Midbrain (tissue), 1 donor: ENCODE measurements at regions not wholly inside any gene's neighbourhood (a gene's known extent, or its start where the extent isn't known, plus 50 kb on each side); places are given as distances from the start of the nearest gene placed in this dataset.

Experiments
- DNase-seq: peaks from one replicate; lab custom pipeline; 2025; lab: John Stamatoyannopoulos, UW

DNA sequence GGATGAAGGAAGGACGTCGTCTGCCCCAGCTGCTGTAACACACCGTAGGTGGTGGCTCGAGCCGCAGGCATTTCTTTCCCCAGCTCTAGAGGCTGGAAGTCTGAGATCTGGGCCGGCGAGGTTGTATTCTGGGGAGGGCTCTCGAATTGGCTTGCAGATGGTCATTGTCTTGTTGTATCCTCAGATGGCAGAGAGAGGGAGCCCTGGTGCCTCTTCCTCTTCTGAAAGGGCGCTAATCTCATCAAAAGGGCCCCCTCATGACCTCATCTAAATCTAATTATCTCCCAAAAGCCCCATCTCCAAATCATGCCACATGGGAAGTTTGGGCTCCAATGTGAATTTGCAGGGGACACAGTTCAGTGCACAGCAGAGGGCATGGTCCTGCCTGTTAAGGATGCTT lies 109.0 kb downstream of the SIK1 start:
- DNase-seq, result no peak

DNA sequence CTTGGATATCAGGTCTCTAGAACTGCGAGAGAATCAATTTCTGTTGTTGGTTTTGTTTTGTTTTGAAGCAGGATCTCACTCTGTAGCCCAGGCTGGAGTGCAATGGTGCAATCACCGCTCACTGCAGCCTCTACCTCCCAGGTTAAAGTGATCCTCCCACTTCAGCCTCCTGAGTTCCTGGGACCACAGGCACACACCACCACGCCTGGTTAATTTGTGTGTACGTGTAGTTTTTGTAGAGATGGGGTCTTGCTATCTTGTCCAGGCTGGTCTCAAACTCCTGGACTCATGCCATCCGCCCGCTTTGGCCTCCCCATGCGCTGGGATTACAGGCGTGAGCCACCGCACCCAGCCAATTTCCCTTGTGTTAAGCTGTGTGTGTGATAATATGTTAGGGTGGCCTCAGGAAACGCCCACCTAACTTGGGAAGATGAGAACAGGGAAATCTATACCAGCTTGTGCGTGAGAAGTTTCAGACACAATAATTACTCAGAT lies 109.6 kb downstream of the SIK1 start:
- DNase-seq, result no peak

DNA sequence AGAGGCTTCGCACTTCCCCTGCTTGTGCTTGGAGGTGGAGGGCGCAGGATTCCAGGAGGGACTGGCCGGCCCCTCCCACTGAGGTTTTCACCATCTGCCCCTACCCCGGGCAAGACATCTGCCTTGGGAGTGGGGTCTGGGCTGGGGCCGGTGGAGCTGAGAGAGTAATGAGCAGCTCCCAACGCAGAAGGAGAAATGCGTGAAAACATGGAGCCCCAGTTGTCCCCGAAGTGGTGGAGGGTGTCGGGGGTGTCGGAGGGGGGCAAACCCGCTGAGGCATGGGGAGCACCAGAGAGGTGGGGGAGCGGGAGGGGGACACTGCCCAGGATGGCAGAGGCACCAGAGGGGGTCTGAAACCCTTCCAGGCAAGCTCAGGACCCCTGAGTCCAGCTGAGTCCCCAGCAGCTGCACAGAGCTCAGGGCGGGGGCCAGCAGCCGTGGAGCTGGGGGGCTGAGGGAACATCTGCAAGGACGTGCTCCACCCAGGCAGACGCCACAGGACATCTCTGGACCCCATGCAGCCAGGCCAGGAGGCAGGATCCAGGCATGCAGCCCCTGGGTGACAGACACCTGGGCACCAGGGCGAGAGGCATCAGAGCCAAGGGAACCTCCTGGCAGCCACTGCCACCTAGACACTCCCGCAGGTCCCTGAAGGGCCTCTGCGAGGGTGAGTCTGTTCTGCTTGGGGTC lies 110.6 kb downstream of the SIK1 start:
- no peak for DNase-seq

DNA sequence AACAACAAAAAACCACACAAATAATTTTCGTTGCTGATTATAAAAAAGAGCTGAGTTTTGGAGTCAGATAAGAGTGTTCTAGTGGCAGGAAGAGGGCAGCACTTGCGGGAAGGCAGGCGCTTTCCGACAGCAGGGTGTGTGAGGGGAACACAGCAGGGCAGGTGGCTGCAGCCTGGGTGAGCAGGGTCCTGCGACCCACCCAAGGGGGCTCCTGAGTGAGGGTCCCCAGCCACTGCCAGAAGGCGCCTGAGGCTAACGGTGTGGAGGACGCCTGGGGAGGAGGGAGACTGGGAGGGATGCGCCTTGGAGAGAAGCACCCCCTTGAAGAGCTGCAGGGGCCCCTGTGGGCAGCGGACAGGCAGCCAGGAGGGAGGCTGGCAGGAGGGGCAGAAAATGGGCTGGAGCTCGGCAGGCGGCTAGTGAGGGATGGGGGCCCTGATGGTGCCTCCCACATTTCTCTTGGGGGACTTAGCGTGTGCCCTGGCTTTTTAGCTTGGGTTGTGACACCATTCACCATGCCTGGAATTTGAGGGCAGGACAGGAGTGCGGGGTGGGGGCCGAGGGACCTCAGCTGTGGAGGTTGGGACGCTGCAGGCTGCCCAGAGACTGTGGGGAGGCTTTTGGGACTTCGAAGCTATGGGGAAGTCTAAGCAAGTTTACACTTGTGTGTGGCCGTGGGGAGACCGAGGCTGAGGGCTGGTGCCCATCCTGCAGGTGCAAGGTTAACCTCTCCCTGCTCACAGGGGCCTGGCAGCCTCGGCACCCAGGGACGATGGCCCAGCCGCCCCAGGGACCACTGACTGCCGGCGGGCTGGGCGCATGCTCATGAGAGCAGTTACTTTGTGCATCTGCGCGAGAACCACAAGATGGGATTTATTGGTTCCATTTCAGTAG lies 111.4 kb downstream of the SIK1 start:
- DNase-seq, result no peak

DNA sequence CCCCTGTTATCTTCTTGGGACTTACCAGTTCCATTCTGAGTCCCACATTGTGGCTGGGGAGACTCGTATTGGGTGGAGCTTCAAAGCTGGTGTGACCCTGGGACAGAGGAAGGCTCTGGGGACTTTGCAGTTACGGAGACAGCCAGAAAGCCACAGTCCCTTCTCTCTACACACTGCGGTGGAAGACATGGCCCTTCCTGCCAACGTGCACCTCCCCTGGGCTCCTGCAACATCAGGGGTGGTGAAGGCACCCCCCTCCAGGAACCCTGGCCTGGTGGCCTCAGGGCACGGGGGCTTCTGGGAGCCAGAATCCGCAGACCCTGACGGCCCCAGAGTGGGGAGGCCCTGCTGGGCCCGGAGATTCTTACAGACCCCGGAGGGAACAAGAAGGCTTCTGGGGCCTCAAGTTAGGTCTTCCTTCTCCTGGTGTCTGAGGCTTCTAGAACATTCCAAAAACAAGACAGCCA lies 113.0 kb downstream of the SIK1 start:
- no peak for DNase-seq

DNA sequence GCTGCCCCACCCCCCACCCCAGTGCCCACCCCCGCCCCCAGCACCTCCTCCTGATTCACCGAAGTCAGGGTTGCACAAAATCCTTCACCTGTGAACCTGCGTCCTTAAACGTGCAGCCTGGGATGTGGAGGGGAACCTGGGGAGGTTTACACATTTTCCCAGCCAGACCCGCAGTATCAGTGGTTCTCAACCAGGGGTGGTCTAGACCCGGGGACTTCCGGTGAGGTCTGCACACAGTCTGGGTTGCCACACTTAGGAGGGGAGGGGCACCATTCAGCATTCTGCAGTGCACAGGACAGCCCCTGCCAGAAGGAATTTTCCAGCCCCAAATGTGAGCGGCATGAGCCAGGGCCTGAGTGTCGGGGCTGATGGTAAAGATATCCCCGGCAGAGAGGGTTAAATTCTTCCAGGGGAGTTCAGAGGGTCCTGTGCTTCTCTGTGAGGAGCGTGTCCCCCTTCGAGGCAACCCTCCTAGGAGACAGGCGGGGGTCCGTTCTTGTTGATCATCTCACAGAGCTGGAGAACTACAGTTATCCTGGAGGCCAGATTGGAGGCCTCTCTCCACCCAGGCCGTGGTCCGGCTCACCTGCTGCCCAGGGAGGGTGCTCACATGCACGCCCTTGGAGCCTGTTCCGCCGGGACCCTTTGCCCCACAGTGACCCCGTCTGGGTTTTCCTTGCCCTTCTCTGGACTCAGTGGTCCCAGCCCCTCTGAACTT lies 113.6 kb downstream of the SIK1 start:
- no peak for DNase-seq

DNA sequence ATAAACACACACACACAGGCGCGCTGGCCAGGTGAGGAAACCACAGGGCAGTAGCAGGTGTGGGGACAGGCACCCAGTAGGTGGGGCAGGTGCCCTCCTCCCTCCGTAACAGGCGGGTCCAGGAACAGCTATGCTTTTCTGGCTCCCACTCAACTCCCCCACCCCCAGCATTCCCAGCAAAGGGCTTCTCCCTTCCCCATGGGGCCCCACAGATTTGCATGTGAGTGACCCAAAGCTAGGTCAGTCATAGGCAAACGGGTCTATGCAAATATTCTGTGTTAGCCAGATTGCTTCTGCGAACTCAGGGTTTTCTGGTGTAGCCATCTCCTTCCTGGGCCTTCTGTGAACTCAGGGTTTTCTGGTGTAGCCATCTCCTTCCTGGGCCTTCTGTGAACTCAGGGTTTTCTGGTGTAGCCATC lies 114.2 kb downstream of the SIK1 start:
- no peak for DNase-seq

DNA sequence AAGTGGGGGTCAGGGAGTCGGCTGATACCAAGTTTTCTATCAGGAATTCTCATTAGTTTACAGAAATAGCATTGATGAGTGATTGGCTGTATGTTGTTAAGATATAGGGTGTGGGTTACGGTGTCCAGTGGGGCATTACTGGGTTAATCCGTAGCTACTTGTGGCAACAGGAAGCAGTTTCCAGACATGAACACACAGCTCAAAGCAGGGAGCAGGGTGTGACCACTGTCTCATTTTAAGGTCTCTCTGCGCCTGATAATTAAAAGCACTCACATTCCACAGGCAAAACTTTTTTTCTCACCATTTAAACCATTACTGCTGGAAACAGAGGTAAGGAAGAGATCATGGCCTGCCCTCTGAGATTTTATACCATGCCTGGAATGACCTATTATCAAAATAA lies 114.9 kb downstream of the SIK1 start:
- no peak for DNase-seq

DNA sequence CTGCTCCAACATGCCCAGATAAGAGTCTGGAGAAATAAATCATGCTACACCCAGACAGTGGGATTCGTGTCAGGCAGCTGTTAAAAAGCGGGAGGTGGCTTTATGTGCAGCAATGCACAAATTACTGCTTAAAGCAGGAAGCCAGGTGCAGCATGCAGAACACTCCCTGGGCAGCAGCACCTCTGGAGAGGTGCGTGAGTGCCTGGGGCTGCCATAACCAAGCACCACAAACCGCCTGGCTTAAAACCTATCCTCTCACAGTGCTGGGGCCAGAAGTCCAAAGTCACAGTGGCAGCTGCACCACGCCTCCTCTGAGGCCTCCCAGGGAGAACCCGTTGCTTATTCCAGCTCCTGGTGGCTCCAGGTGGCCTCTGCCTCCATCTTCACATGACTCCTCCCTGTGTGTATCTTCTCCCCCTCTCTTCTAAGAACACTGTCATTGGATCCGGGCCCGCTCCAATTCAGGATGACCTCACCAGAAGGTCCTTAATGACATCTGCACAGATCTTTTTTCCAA lies 115.6 kb downstream of the SIK1 start:
- no peak for DNase-seq

DNA sequence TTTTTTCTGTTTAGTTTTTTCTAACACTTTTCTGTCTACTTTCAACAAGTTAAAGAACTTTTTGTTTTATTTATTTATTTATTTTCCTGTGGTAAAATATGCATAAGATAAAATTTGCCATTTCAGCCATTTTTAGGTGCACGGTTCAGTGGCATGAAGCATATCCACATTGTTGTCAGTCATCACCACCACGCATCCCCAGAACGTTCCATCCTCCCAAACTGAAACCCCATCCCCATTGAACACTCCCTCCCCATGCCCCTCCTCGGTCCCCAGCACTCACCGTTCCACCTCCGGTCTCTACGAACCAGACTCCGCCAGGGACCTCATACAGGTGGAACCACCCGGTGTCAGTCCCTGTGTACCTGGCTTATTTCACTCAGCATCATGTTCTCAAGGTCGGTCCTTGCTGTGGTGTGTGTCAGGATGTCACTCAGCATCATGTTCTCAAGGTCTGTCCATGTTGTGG lies 118.1 kb downstream of the SIK1 start:
- no peak for DNase-seq

DNA sequence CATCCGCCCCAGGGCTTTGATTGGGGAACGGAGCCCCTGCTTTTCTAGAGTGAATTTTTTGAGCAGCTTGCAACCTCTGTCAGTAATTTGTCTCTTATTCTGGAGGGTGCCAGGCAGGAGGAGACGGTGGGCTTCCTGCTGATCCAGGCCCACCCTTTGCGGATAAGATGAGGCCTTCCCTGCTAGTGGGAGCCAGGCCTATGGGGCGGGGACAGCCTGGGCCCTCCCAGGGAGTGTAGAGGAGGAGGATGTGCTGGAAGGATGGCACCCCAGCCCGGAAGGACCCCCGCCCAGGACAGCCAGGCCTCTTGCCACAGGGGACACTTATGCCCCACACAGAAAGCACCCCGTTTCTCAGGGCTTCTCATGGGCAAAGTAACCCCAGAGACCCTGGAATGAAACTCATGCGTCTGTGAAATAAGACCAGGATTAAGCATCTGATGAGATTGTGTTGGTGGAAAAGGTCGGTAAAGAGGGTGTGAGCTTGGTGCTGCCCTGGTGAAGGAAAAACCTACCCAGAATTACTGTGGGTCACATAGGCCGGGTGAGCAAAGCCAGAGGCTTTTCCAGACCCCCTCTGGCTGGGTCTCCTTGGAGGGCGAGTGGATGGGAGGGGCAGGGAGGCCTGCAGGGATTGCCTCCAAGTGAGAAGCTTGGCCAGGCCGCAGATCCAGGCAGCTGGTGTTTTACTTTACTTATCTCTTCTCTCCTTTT lies 118.7 kb downstream of the SIK1 start:
- no peak for DNase-seq

DNA sequence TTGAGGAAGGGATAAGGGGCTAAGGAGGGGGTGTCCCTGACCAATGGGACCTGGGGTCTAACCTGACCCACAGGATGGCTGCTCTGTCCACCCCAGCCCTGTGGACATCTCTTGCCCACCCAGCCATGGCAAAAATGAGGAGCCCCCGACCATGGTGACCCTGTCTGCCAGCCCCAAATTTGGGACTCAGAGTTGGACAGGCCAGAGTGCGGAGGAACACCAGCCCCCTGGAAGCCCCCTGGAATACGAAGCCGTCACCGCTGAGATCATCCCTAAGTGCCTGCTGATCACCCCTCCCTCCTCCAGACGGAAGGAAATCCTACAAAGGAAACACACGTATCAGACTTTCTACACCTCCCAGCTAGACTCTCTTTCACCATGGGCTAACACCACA lies 119.3 kb downstream of the SIK1 start:
- DNase-seq, result no peak

DNA sequence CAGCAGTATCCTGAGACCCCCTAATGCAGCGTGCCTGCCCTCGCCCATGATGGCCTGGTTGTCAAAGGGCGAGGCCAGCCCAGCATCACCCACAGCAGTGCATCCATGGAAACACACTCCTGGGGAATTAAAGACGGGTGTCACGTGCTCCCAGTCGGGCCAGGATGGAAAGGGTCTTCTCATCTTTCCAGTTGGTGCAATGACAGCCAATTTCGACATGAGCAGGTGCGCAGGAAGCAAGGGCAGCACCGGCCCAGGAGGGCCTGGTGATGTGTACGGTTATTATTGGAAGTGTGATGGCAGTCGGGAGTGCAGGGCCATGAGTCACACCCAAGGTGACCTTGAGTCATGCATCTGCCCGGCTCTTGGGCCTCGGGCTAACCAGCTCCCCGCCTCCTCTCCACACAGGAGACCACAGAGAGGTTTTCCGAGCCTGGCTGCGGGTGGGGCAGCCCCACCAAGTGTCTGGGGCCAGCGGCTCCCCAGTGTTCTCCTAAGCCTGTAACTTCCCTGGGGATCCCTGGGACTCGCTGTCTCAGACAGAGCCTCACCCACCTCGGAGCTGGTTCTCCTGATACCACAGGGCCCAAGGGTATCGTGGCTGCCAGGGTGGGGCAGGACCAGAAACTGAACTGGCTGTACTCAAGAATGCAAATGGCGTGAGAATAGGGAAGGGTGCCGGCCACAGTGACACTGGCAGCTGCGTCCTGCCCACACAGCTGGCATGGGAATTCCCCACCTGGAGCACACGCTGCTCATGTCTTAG lies 119.8 kb downstream of the SIK1 start:
- DNase-seq, result no peak

DNA sequence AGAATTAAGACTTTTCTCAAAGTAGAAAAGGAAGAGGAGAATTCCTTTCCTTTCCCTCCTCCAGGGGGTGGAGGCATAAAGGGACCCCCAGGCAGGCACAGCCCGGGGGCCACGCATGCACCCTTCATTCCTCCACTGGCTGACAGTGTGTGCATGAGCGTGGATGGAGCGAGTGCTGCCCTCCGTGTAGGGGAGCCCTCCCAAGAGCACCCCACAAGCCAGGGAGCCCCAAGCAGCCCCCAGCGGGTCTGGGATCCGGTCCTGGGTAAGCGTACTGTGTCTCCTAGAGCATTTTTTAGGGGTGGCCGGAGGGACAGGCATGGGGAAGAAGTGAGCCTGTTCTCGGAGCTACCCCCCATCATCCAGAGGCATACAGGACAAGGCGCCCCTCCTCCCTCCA lies 120.5 kb downstream of the SIK1 start:
- DNase-seq, result no peak

DNA sequence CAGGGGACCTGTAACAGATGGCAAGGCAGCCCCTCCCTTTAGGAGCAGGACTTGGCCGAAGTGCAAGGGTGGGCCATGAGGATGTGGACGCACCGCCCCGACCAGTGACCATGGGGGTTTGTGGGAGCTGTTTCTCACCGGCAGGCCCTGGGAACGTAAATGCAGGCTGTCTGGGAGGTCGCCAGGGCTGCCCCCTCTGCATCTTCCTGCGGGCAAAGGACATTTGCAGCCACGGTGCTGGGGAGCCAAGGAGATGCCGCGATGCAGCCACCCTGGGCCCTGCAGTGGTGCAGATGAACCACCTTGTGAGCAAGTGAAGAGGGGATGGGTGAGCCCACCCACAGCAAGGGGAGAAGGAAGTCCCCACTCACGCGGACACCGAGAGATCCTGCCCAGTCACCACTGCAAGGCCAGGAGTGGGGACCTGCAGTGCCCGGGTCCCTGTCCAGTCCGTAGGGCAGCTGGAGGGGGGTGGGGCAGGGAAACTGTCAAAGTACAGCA lies 121.1 kb downstream of the SIK1 start:
- no peak for DNase-seq

DNA sequence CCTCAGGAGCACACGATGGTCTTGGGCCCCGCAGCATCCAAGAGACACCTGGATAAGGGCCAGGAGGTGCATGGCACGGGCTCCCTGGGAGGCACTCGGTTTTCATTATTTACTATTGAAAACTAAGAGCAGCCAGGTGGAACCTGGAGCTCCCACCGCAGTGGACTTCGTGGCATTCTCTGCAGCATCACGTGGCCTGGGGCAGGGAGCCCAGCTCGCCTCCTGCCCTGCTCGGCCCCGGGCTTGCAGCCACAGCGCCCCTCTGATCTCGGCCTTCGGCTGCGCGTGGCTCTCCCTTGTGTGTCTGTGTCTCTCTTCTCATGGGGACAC lies 121.6 kb downstream of the SIK1 start:
- DNase-seq, result no peak

DNA sequence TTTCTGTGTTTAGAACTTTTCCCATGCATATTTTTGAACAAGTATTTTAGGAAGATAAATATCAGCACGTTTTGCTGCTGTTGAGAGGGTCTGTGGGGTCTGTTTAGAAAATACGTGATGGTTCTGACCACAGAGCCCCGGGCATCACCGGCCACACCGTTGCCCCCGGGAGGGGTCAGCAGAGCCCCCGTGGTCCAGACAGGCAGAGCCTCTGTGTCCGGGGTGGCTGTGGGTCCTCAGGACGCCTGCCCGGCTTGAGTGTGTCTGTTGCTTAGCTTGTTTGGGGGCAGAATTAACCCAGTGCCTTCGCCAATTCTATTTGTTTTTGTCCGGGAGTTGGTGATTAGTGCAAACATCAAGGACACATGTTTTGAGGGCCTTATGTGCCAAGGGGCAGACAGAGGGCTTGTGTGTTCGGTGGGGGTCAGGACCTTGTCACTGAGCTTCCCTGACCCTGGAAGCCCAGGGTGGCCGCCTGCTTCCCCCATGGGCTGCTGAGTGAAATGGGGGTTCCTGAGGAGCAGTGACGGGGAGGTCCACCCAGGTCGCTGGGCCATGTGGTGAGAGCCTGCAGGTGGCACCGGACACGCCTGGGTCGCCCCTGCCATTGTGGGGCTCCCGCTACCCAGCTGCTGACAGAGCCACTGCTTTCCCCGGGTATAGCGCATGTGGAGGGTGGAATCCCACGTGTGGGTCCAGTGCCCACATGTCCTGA lies 122.2 kb downstream of the SIK1 start:
- DNase-seq, result no peak

DNA sequence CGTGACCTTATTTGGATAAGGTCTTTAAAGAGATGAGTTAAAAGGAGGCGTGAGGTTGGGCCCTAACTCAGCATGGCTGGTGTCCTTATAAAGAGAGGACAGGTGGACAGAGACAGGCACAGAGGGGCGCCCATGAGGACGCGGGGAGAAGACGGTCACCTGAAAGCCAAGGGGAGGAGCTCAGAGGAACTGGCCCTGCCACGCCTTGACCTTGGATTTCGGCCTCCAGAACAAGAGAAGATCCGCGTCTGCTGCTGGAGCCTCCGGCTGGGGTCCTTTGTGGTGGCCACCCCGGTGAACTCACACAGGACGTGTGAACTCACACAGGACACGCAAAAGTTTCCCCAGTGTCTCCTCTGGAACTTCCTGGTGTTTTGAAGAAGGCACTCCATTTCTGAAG lies 122.7 kb downstream of the SIK1 start:
- no peak for DNase-seq

DNA sequence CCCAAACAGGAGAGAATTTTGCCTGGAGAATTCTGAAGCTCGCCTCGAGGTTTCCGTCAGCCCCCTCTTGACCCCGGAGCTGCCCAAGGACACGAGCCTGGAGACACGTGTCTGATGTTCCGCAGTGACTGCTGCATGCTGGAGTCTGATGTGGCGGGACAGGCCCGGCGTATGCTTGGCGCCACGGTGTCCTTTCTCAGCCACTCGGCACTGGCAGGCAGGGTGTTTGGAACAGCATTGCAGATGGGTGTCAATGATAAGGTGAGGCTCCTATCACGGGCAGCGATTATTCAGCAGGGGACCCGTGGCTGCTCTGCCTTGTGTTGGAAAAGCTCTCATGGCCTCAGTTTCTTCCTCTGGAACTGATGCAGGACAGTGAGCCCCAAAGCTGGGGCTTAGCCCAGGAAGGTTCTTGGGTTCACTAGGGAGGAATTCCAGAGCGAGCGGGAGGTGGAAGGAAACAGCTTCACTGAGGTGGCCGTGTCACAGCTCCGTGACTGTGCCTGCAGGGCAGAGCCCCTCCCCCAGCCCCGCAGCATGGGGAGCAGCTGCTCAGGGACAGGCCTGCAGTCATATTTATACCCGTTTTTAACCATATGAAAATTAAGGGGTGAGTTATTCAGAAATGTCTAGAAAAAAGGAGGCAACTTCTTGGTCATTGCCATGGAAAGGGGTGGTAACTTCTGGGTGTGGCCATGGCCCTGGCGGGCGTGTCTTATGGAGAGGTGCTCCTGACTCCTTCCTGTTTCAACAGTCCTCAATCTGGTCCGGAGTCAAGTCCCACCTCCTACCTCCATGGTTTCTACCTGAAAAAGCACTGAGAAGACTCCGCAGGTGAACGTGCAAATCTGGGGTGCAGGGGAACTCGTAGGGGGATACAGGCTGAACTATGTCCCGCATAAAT lies 123.4 kb downstream of the SIK1 start:
- DNase-seq, result no peak
